Femur (tissue), 1 donor: ENCODE measurements at regions not wholly inside any gene's neighbourhood (a gene's known extent, or its start where the extent isn't known, plus 50 kb on each side); places are given as distances from the start of the nearest gene placed in this dataset.

Experiments used
- DNase-seq: peaks from one replicate; pipeline ENCODE4 v3.0.0-alpha.2; 2017

DNA sequence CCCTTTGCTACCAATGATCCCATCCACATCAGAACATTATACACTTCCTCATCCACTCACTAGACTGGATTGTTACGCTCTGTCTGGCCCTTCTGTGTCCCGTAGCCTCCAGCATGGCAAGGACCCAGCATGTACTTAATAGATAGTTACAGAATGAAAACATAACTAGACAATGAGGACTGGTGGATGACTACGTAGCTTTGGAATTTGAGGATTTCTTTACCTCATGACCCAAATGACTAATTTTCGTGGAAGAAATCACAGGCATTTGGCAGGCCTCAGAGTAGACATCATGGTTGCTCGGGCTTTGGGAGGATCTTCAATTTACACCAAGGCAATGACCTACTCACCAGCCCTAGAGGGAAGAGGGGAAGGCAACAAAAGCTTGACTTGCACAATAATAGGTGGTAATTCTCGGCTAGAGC is 299.8 kb downstream of the TLE1 start:
- peak; percentile 46 for DNase-seq

DNA sequence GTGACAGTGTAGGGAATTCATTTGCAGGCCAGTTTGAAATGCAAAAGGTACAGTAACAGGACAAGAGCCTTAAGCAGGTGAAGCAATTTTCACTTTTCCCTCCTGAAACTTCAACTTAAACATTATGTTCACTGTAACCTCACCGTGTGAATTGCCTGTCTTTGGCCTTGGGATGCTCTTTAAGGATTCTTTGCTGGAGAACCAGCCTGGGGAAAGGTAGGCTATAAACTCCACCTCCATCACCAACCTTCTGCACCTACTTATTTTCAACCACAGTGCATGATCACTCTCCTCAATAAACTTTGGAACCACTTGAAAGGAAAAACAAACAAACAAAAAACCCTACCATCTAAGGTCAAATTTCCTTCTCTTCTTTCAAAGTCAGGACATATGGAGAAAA is 300.5 kb downstream of the TLE1 start:
- DNase-seq: no peak

DNA sequence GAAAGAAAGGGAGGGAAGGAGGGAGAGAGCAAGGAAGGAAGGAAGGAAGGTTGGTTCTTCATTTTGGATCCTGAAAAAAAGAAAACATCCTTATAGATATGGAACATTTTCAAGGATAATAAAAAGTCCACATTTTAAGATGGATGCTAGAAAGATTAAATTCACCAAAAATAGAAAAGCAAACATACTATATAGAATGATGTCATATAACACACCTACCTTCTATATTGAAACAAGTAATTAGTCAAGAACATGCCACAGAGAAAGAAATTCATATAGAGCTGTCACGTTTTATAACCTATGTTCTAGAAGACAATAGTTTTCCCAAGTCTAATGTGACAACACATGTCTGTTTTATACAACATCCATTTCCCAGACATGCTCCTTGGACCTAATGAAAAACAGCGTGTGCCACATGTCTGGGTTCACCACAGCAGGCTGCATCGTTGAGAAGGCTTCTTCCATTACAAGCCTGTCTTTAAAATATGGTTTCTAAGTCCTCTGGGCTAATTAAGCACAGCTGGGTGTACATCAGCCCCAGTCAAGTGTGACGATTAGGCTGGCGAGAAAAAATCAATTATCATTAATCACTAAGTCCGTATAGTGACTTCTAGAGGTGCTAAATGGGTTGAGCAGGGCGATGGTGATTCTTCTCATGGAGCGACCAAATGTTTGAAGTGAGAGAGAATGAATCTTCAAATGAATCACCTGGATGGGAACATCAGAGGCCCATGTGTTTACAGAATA is 301.8 kb downstream of the TLE1 start:
- no peak for DNase-seq

DNA sequence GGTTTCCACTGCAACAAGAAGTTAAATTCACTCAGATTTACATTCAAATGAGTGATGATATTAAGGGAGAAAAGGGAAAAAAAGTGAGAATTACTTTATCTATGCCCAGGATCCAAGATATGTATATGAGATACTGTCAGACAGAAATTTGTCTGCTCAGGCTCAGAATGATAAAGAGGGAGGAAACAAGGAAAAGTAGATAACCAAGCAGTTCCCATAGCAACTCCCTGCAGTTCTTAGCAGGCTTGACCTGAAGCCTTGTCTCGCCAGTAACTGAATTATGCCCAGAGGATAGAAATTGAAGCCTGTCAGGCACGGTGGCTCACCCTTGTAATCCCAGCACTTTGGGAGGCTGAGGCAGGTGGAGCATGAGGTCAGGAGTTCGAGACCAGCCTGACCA is 304.4 kb downstream of the TLE1 start:
- no peak for DNase-seq

DNA sequence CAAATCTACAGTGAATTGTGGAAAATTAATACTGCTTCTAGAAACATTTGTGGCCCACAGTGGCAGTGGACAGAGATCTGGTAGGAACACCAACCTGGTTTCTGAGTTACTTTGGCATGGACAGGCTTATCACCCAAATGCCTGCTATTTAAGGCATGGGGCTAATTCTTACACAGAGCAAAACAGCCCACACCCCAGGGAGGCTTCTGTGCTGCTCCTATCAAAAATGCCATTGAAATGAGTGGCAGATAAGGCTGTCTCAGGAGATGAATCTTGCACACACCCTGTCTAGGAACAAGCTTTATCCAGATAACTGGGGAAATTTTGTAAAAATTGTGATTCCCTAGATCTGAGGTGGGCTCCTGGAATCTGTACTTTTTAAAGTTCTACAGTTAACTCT is 307.1 kb downstream of the TLE1 start:
- DNase-seq: no peak

DNA sequence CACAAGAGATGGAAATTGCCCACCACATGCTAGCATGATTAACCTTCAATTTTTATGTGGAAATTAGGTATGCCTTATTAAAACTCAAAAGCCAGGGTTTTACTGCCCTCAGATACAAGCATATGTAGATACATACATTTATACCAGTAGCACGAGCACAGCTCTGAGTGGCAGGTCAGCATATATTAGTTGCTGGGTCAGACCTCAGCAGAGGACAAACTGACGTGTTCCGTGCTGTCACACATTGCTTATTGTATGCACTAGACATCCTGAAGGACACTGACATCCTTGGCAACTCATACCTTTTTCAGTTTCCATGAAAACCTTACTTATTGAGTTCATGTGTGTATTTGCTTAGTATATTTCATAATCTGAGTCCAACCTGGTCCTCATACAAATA is 307.7 kb downstream of the TLE1 start:
- no peak for DNase-seq

DNA sequence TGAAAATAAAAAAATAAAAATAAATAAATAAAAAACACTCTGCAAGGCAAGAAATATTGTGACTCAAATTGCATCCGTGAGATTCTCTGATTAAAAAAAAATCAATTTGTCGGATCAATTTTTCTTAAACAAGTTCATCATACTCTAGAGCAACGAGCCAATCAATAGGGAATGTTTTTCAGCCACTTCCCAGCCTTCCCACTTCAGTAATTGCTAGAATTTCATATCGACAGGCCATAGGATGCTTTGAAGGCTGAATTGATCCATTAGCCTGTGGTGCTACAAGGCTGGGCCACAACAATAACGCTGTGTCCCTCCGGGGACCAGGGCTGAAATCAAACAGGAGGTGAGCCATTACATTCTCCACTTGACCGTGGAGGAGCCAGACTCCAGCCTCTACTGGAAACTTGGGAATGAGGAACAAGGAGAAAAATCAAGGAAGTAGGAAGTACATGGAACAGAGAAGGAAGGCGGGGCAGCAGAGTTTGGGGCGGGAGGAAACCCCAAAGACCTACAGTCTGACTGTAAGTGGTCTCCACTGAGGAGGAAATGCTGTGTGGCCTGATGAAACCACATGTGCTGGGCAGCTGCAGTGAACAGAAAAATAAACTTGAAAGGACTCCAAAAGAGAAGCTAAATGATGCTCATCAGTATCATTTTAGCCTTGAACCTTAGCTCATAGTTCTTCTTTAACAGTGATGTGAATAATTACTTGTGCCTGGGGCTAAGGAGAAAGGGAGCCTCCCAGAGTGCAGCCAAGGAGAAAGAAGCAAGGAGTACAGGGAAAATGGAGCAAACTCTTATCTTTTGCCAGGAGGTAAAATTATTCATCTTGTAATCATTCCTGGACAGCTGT is 308.6 kb downstream of the TLE1 start:
- DNase-seq: no peak

DNA sequence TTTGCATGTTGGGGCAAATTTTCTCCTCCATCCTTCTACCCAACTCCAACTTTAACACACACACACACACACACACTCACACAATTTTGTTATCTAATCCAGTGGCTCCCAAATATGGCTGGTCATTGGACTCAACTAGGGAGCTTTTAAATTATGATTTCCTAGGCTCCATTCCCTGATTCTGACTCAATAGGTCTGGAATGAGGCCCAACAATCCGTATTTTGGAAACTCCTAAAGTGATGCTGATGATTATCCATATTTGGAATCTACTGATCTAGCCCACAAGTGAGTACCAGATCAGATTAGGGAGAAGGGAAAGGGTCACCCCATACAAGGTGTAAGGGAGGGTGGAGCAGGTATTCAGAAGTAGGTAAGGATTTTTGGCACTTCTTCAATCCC is 309.7 kb downstream of the TLE1 start:
- DNase-seq: no peak

DNA sequence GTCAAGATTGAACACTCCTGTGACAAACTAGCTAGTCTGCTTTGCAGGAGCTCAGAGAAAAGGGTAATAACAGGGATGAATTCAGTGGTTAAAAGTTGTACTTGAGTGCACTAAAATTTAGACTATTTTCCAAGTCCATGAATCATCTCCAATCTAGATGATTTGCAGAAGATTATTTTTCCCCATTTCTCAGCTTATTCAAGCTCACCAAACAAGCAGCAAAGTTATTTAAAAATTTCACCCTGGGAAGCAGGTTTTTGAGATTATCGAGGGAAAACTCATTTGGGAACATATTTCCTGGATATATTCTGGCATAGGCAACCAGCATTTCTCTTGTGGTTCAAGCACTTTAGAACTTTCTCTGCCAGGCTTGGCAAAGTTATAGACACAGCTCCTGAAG is 311.4 kb downstream of the TLE1 start:
- no peak for DNase-seq

DNA sequence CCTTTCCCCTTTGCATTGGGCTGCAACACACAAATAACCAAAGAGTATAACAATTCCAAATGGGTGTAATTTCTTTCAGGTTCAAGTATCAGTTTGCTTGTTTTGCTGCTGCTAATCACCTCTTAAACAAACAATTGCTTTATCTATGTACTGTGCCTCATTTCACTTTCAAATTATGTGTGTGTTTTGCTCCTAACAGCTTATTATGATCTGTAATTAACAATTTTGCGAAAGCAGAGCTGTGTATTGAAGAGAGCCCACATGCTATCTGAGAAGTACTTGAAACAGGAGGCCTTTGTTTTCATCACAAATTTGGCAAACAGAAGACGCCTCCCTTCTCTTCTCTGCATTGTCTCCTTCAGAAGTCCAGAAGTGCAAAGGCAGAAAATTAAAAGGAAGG is 312.0 kb downstream of the TLE1 start:
- no peak for DNase-seq

DNA sequence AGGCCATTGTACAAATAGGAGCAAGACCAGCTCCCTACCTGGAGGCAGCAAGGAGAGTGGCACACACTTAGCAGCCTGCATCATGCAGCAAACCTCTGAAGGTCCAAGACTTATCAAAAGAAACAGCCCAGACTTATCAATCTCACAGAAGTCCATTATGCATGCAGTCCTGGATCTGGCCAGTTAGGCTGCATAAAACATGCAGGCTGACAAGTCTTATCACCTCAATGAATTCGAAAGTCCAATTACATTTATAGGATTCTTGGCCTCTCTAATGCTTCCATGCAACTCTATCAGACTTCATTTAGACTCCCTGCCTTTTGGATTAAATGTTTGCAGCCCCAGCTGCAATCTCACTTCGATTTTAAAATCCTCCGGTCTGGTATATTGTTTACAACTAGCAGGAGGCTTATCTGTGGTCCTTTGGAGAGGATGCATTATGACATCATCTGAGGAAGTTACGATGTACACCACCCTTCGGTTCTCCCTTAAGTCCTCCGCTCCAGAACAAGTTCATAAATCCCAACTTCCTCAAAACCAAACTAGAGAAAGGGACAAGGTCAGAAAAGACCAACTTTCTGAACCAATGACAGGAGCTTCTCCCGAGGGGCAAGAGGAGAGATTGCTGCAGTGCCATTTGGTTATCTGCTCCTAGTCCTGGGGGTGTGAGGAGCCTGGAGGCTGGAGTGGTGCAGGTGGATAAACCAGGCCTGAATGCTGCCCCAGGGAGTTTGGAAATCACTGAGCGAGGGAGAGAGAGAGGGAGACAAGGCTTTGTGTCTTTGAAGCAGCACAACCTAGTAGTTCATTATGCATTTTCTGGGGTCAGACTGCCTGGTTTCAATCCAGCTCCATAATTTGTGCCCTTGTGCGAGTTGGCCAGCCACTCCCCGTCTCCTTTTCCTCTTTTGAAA is 313.9 kb downstream of the TLE1 start:
- no peak for DNase-seq

DNA sequence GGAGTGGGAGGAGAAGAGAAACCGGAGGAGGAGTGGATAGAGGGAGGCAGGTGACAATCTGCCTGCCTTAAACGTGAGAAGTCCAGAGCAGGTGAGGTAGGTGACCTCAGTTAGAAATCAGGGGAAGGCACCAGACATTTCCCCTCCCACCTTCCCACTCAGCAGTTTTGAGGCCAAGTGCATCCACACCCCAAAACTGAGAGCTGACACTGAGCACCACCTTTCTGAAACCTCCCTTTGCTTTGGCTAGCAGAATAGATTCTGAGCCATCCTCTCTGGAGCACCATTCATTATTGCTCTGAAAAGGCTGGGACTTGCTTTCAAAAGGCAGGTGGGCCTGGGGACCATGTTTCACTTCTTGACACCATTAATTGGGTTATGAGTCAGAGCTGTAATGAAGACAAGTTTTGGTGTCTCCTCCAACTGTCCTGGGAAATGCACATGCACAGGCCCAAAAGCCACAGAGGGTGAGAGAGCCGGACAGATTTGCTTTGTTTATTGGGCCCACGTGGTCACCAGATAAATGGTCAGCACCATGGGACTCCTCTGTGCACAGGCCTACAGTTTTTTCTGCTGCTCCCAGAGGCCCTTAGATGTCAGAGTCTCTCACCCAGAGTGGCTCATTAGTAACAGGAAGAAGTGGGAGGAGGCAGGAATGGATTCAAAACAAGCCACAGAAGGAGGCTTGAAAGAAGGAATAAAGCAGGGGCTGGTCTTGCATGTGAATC is 314.7 kb downstream of the TLE1 start:
- no peak for DNase-seq

DNA sequence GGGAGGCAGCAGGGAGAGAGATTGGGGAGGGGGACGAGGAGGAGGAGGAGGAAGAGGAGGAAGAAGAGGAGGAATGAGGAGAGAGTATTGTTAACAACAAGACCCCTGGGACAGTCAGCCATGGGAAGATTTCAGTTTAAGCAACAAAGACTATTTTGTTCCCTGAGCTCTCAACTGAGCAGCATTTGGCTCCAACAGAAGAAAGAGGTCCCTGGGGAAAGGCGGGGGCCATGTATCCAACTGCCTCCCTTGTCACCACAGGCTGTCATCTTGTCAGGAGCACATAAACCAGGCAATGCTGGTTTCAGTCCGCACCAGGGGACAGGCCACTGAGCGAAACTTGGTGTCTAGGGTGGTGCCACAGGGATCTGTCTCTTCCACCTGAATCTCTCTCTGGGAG is 316.1 kb downstream of the TLE1 start:
- no peak for DNase-seq

DNA sequence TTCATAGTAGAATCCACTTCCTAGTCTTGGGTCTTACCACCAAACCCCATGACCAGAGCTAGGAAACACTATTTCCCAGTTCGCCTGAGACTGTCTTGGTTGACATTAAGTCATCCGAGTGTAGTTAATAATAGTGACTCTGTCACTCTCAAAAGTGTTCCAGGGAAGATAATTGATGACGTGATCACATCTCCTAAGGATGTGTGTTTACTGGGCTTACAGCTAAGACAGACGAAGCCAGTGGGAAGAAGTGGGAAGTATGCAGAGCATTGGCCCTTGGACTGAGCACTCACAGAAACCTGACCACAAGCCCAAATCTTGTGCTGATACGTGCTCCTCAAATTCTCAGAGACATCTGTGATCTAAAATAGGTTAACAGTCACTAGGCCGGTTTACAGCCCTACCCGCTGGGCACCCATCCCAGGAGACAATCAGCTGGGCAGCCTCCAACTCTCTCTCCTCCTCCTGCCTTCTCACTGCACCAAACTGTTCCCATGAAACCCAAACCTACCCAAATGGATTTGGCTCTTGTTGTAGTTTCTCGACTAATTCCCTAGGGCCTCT is 316.6 kb downstream of the TLE1 start:
- DNase-seq: no peak

DNA sequence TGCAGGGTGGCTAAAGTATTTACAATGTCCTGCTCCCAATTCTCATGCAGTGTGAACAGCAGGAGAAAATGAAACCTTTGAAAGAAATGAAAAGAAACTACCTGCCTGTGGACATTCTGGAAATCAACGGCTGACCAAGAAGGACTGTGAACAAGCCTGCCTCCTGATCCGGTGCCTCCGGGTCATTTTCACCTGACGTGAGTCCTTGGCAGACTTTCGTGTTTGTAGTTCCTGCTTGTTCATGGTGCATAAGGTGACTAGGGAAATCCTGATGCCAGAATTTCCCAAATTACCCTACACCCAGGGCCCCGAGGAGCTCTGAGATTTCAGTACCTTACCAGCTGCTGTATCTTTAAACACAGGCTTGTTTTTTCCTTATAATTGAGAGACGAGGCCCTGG is 317.5 kb downstream of the TLE1 start:
- no peak for DNase-seq

DNA sequence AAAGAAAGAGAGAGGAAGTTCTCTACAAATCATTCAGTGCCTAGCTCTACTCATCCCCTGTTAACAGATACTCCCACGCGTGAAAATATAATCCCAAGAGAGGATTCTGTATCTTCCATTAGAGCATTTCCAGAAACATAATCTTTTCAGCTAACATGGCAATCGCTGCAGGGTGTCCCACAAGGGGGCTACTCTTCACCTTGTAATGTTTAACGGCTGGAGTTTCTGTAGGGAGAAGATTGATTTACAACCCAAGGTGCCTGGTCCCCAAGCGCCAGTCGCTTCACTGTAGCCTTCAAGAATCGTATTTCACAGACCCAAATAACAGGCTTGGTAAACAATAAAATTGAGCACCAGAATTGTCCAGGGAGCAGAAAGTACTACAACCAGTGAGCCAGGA is 318.7 kb downstream of the TLE1 start:
- no peak for DNase-seq

DNA sequence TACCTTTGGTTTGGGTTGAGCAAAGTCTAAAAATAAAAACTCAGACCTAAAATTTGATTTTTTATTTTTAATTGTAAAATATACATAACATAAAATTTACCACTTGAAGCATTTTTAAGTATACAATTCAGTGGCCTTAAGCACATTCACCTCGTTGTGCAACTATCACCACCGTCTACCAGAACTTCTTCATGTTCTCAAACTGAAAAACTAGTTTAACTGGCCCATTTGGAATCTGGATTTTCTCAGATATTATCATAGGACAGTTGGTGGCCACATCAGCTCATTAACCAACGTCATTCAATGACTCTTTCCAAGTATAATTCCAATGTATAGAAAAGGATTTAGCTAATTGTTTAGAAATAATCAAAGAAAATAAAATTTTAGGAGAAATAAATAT is 319.3 kb downstream of the TLE1 start:
- DNase-seq: no peak

DNA sequence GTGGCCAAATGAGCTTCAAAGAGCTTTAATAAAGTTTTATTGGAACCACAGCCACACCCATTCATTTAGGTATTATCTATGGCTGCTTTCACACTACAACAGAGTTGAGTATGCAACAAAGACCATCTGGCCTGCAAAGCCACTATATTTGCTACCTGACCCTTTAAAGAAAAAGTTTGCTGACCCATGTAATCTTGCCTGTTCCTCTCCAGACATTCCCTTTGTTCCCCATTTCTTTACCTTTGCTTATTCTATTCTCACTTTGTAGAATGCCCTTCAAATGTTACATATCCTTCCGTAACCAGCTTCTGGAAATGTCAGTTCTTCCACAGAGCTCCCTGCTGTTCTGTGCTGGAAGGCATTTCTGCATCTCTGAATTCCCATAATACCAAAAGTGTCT is 320.2 kb downstream of the TLE1 start:
- no peak for DNase-seq

DNA sequence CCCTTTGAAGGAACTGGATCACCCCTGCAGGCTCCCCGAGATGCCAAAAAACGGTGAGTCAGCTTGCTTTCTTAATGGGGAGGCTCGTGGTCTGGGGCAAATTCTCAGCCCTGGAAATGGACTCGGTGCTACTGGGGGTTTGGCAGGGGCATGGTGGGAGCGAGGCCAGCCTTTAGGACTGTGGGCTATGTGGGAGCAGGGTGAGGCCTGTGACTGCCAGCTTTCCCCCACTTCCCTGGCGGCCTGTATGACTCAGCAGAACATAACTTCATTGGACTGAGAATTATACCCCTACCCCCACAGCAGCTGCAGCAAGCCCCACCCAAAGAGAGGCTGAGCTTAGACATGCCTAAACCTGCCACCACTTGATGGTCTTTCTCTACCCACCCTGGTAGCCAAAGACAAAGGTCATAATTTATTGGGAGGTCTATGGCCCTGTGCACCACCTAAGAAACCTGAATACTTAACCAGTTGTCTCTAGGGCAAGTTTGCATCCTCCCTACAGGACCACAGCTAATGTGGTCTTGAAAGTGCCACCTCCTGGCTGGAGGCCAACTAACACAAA is 325.3 kb downstream of the TLE1 start:
- no peak for DNase-seq

DNA sequence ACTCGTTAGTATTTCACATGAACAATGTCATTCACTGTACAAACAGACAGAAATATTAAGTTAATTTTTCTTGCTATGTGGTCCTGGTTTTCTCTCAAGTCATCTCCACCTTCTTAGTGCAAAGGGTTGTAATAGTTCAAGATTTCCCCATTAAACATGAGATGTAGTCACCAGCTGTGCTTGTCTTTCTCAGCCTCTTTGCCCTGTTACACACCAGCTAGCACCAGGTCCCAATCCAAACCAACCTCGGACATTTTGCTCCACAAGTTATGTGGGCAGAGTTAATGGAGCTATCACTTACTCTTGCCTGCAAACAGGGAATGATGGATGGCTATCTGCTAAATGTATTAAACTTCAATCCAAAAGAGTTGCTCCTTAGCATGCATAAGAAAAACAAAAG is 328.1 kb downstream of the TLE1 start:
- no peak for DNase-seq

DNA sequence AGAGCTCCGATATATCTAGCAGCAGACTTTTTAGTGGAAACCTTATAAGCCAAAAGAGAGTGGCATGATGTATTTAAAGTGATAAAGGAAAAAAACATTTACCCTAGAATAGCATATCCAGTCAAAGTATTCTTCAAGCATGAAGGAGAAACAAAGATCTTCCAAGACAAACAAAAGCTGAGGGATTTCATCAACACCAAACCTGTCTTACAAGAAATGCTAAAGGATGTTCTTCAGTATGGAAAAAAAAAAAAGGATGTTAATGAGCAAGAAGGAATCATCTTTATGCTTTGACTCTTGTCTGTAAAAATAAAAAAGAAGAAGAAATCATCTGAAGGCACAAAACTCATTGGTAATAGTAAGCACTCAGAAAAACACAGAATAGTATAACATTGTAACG is 338.2 kb downstream of the TLE1 start:
- no peak for DNase-seq

DNA sequence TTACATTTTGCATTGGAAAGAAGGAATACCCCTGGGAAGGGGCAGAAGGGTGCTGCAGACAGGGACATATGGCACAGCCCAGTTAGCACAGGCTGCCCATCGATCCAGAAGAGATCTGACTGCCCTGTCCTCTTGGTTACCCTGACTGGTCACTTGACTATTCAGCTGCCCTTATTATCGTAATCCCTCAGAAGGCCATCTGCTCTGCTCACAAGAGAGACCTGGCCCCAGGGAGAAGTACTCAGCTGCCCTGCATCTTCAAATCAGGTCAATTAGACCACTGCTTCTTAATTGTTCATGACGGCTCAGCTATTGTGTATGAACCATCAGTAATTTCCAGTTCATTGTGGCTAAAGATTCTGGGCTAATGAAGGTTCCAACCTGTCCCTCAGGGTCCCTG is 345.0 kb downstream of the TLE1 start:
- no peak for DNase-seq
